ENCODE measurements at regions not wholly inside any gene's neighbourhood (a gene's known extent, or its start where the extent isn't known, plus 50 kb on each side); places are given as distances from the start of the nearest gene placed in this dataset.
"Not testable (repeated sequence)": the region's sequence is repeated elsewhere in the genome, so short reads cannot be mapped to it uniquely, and the experiment has no call there.

DNA sequence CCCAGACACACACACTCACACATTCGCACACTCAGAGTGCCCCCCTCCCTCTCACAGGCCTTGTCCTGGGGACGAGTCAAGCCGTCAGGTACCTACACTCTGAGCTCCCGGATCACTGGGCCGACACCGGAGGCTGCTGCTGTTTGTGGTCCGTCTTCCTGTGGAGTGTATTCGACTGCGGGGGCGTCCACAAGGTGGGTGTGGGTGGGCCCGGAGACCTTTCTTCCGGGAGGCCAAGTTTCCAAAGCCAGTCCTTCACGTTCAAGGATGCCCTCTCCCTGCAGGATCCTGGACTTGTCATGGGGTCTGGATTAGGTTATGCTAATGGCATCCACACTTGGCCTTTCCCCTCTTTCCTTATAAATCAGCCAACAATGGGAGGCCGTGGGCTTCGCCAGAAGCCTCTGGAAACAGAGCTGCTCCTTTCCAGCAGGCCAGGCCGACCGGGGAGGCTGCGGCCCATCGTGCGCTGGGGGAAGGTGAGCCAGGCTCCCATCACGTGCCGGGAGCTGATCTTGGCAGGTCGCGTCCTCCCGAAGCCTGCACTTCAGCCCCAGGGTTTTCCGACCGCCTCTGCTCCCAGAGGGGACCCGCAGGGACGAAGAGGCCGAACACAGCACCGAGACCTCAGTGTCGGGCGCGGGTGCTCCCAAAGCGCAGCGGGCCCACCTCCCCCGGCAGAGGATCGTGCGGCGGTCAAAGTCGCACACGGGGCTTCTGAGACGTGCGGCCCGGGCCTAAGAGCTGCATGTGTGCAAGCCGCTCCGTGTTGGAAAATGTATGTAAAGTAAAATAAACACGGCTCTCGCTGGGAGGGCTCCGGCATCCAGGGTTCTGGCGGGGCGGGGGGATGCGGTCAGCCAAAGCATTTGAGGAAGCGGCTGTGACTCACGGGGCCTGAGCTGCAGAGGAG, 196.5 kb upstream of the ZNF469 start:
- not testable (repeated sequence) for DNase-seq (ENCODE audit: low read depth)

DNA sequence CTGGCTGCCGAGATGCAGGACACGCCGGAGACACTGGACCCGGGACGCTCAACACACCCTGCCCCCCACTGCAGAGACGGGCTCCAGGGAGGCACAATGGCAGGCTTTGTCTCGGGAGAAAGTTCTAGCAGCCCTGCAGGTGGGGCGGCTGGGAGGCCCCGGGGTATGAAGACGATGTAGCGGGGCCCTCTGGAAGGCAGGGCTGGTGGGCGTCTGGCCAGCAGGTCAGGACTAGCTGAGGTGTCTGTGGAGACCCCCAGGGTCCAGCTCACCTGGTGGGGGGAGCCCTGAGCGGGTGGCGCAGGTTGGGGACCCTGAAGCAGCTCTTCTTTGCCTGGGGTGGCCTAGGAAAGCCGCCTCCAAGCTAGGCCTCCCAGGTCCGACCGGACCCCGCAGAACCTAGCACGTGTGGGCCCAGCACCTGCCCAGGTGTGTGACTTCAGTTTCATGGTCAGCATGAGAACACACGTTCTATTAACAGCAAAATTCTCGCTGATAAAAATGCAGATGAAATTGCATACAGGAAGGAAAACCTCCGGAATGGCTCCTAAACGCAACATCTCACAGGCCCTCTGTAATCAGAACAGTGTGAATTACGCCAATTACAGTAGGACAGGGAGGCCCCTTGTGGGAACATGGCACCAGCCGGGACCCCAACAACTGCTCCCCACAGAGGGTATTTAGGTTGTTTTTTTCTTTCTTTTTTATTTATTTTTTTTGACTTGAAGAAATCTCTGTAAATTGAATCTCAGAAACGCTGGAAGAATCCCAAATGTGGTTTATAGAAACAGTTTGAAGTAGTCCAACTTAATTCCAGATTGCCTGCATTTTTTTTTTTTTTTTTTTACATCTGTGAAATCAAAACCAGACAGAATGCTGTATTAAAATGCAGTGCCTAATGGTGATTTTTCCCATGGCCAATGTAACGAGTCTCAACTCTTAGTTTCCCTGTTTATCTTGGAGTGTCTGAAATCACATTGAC, 195.6 kb upstream of the ZNF469 start:
- not testable (repeated sequence) for DNase-seq (ENCODE audit: low read depth)

DNA sequence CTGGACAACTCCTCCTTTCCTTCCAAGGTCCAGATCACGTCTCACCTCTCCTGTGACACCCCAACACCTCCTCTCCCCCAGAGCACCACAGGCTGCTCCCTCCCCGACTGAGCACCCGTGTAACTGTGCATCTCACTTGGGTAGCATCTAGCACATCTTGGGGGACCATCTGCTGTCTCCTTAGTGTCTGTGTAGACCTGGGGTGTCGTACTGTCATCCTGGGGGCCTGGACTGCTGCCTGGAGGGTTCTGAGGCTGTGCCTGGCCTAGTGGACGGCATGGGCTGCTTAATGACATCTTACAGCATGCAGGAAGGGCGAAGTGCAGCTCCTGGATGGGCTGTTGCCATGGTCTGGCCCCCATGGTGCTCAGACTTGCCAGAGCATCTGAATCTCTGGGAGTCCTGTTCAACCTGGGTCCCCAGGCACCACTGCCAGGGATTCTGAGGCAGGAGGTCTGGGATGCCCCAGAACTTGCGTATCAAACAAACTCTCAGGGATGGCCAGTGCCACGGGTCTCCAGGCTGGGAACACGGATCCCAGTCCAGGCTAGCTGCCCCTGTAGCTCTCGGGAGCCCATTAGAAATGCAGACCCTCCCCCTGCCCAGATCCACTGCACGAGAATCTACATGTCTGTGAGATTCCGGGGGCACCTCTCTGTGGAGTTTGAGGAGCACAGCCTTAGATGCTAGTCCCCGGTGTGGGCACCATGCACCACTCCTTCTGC, 194.4 kb upstream of the ZNF469 start:
- not testable (repeated sequence) for DNase-seq (ENCODE audit: low read depth)

GRCh38 chr16:88190592-88191095, 192.1 kb upstream of the ZNF469 start:
- DNase-seq (ENCODE audit: low read depth): not testable (repeated sequence)

GRCh38 chr16:88191168-88191567, 191.6 kb upstream of the ZNF469 start:
- DNase-seq (ENCODE audit: low read depth): not testable (repeated sequence)

DNA sequence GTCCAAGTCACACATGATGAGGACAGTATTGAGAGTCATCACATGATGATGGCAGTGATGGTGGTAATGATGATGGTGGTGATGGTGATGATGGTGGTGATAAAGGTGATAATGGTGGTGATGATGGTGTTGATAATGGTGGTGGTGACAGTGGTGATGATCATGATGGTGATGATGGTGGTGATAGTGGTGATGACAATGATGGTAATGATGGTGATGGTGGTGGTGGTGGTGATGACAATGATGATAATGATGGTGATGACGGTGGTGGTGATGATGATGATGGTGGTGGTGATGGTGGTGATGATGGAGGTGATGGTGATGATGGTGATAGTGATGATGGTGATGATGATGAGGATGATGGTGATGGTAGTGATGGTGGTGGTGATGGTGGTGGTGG, 190.2 kb upstream of the ZNF469 start:
- DNase-seq (ENCODE audit: low read depth): no peak

GRCh38 chr16:88193706-88194396, 188.9 kb upstream of the ZNF469 start:
- DNase-seq (ENCODE audit: low read depth): peak; percentile 48

DNA sequence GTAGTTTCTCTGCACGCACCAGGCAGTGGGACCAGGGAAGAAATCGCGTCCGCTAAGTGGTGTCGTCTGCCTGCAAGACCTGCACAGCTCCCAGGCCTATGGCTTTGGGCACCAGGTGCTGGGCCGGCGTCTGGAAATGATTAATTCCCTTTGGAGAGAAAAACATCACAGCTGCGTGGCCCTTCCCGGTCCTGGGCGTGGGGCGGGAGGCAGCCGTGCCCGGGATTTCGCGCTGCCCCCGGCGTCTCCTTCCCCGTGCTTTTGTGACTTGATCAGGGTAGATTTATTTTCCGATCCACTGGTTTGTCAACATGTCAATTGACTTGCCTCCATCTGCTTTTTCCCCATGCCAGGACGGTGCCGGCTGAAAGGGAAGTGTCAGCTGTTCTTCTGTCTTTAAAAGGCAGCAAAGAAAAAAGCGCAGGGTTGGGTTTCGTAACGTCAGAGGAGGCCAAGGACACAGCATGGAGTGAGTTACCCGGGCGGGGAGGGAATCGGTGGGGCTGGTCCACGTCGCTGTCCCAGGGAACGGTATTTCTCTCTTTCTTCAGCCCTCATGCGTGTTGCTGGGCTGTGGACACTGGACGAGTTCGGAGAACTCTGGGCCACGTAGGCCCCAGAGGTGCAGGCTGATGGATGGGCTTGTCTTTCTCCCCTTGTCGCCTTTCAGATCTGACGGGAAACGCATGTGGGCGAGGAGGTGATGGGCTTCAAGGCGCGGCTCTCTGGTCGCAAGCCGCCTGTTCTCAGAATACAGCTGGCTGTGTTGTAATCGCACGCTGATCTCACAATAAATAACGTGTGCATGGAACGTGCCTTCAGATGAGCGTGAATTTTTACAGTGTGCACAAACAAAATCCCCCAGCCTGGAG, 188.1 kb upstream of the ZNF469 start:
- peak; percentile 40 for DNase-seq (ENCODE audit: low read depth)

DNA sequence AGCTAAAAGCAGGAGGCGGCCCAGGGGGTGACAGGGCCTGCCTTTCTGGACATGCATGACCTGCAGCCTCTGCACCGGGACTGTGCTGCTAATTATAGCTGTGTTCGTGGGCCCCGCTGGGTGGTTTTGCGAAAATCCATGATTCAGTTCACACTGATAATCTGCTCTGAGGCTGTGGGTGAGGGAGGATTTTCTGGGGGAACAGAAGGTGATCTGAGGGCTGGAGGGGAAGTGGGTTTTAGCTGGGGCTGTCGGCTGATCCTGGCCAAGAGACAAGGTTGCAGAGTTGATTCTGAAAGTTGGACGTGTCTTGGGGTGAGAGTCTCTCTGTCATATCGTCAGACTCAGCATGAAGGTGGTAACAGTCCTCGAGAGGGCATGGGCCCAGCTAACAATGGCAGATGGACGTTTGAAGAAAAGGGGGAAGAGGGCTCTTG, 187.5 kb upstream of the ZNF469 start:
- no peak for DNase-seq (ENCODE audit: low read depth)

- DNase-seq (ENCODE audit: low read depth): no peak
Measured at GRCh38 chr16:88195911-88196465, 186.8 kb upstream of the ZNF469 start.

DNA sequence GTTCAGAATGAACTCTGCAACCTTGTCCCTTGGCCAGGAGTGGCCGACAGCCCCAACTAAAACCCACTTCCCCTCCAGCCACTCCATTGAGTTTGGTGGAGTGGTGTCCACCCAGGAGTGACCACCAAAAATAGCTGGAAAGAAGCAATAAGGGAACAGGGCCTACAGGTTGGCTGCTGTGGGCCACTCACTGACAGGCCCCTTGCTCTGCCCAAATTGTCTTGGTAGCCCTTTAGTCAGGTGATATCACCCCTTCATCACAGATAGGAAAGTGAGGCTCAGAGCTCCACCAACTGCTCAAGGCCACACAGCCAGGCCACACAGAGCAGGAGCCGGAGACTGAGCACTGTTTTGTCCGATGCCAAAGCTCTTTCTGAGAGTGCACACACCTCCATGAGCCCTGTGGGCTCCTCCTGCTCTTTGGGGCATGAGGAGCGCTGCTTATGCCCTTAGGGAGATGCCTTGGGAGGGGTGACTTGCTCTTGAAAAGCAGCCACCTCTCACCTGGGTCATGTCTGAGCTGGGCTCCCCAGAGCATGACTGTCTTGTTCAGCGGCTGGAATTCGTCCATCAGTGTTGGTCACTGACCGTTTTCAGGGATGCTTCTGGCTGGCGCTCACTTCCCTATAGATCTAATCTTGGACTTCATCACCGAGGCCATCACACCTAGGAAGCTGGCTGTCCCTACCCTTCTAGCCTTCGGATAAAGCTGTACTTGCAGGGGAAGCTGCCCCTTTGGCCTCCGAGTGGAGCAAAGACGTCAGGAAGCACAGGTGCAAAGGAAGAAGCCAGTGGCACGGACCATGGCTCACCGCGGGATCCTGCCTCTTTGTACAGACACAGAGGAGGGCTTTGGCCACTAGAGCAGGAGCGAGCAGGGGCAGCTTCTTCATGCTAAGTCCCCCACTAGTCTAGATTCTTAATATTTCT, 186.0 kb upstream of the ZNF469 start:
- DNase-seq (ENCODE audit: low read depth): no peak

- DNase-seq (ENCODE audit: low read depth): no peak
Measured at GRCh38 chr16:88197481-88198456, 185.0 kb upstream of the ZNF469 start.

DNA sequence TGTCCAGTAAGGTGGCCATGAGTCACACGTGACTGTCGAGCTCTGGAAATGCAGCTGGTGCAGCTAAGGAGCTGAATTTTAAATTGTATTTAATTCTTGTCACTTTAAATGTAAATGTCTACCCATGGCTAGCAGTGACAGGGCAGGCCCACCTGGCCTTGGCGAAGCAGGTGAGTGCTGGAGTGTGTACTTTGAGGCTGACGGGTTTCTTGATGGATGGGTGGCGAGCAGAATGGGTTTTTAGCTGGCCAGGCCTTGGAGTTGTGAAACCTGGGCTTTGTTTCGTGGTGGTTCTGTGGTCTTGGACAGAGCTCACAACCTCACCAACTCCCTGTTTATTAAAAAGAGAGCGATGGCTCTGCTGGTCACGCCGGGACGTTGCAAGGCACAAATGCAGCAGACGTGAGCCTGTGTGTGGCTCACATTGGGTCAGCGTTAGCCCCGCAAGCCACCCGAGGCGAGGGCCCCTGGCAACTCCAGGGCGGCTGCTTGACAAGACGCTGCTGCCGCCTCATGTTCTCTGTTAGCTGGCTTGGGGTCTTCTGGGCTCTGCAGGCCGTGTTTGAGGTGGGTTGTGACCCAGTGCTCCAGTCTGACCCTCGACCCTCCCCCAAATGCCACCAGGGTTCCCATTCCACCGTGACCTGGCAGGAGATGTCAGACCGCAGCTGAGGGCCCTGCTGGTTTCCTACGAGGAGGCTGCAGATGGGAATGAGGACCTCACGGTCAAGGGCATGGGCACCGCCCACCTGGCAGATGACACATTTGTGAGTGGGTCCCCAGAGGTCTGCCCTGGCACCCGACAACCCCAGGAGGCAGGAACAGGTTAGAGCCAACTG, 184.1 kb upstream of the ZNF469 start:
- DNase-seq (ENCODE audit: low read depth): peak; percentile 17

- not testable (repeated sequence) for DNase-seq (ENCODE audit: low read depth)
Measured at GRCh38 chr16:88199296-88200153, 183.2 kb upstream of the ZNF469 start.

DNA sequence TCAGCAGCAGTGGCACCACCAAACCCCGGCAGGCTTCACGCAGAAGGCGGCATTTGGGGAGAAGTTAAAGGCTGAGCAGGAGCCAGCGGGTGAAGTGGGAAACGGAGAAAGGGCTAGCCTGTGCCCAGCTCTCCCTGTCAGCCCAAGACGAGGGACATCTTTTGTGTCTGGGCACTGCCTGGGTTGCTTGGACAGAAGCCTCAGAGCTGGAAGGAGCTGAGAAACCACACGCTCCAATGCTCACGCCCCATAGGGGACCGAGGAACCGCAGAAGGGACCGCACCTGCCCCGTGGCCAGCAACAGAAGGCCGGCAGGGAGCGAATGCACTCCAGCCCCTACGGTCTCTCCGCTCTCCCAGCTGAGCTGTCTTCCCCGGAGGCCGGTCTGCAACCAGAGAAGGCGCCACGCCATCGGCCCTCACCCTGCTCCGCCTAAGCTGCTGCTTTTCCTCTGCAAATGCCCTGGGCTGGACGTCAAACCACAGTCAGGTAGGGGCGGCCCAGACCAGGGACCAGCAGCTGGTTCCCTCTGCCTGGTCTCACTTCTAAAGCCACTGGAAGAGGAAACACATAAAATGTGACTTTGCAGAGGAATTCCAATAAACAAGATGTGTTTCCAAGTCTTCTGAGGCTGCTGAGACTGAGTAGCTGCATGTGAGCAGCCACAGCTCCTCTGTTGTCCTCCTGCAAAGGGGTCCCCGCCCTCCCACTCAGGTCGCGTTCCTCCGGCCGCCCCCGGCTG, 182.4 kb upstream of the ZNF469 start:
- DNase-seq (ENCODE audit: low read depth): not testable (repeated sequence)
